ENCODE measurements at regions not wholly inside any gene's neighbourhood (a gene's known extent, or its start where the extent isn't known, plus 50 kb on each side); places are given as distances from the start of the nearest gene placed in this dataset.

- H3K9me3 ChIP-seq = no peaks in the 10 kb centered on the region
- intact Hi-C loops (cut with DNase I) = no loop called here
- 71 to 78% methylated on average over 2 of the region's 2 CpGs for WGBS, 2 donors
- TF ChIP-seq POLR2A (IDR thresholded peaks at IDR 0.05) = no peak
- TF ChIP-seq, protein P1, sequence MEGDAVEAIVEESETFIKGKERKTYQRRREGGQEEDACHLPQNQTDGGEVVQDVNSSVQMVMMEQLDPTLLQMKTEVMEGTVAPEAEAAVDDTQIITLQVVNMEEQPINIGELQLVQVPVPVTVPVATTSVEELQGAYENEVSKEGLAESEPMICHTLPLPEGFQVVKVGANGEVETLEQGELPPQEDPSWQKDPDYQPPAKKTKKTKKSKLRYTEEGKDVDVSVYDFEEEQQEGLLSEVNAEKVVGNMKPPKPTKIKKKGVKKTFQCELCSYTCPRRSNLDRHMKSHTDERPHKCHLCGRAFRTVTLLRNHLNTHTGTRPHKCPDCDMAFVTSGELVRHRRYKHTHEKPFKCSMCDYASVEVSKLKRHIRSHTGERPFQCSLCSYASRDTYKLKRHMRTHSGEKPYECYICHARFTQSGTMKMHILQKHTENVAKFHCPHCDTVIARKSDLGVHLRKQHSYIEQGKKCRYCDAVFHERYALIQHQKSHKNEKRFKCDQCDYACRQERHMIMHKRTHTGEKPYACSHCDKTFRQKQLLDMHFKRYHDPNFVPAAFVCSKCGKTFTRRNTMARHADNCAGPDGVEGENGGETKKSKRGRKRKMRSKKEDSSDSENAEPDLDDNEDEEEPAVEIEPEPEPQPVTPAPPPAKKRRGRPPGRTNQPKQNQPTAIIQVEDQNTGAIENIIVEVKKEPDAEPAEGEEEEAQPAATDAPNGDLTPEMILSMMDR (IDR thresholded peaks at IDR 0.05) = no peak
- ATAC-seq (no peak), DNase-seq (no peak)
- H3K4me3 ChIP-seq = no peak overlapping the region
- no peaks in the 10 kb centered on the region for H3K27me3 ChIP-seq
- H3K4me1 ChIP-seq = no peaks in the 10 kb centered on the region
- no peaks in the 10 kb centered on the region for H3K36me3 ChIP-seq (replicated peaks in 1 of 2; ENCODE audit: insufficient read depth in 1 of 2, low read depth in 2 of 2)
- H3K27ac ChIP-seq = no peak overlapping the region
Observed at GRCh38 chr5:68983043-68983442, 110.8 kb upstream of the SLC30A5 start.

DNA sequence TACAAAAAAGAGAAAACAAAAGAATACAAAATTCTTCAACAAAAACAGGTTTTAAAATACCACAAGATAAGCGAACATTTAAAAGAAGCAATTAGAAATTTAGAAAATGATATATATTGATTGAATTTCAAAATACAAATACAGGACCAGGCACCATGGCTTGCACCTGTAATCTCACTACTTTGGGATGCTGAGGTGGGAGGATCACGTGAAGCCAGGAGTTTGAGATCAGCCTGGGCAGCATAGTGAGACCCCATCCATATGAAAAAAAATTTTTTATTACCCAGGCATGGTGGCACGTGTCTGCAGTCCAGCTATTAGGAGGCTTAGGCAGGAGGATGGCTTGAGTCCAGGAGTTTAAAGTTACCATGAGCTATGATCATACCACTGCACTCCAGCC lies 109.9 kb upstream of the SLC30A5 start:
- no peak overlapping the region for H3K27ac ChIP-seq
- H3K9me3 ChIP-seq = no peaks in the 10 kb centered on the region
- no peaks in the 10 kb centered on the region for H3K27me3 ChIP-seq
- no peaks in the 10 kb centered on the region for H3K4me1 ChIP-seq
- H3K36me3 ChIP-seq (replicated peaks in 1 of 2; ENCODE audit: insufficient read depth in 1 of 2, low read depth in 2 of 2) = no peaks in the 10 kb centered on the region
- ATAC-seq (no peak), DNase-seq (no peak)
- H3K4me3 ChIP-seq = no peak overlapping the region
- intact Hi-C loops (cut with DNase I) = no loop called here
- 63 to 69% methylated on average over 3 of the region's 3 CpGs for WGBS, 2 donors
- TF ChIP-seq, protein P1 (IDR thresholded peaks at IDR 0.05) = no peak
- TF ChIP-seq POLR2A (IDR thresholded peaks at IDR 0.05) = no peak

DNA sequence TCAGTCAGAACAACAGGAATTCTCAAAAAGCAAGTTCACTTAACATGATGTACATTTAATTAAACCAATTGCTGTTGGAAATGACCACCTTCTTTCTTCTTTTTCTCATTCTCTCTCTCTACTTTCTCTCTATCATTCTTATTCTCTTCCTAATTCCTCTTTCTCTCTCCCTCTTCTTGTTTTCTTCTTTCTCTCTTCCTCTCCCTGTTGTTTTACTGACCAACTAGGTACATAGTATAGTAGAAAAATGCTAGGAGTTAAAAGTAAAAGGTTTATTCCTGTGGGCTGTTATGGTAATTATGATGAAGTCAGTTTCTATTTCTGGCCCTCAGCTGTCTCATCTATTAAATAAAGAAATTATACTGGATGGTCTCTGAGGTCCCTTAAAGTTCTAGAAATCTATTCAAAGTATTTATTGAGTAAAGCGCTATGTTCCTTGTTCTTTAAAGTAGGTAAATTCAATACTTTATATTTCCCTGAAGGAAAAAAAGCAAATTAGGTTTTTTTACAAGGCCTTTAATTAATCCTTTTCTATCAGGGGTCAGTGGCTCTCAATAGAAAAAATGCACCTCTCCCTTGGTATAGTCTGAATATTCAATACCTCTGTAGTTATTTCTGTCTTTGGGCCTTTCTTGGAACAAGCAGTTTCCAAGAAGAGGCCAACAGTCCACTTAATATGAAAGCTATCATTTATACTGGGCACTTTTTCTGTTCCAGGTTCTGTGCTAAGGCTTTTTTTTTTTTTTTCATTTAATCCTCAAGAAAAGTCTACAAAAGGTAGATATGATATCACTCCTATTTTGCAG lies 102.3 kb upstream of the SLC30A5 start:
- Histone ChIP-seq H3K4me1 (no peaks in the 10 kb centered on the region), H3K36me3 (replicated peaks in 1 of 2; ENCODE audit: insufficient read depth in 1 of 2, low read depth in 2 of 2) (no peaks in the 10 kb centered on the region), H3K27me3 (no peaks in the 10 kb centered on the region), H3K9me3 (no peaks in the 10 kb centered on the region), H3K4me3 (no peak overlapping the region), H3K27ac (no peak overlapping the region)
- intact Hi-C loops (cut with DNase I) = no loop called here
- WGBS, 2 donors = 97 to 100% methylated on average over 1 of the region's 1 CpG
- DNase-seq (no peak), ATAC-seq (no peak)
- TF ChIP-seq, protein P1 (IDR thresholded peaks at IDR 0.05) = no peak
- no peak for TF ChIP-seq POLR2A (IDR thresholded peaks at IDR 0.05)

DNA sequence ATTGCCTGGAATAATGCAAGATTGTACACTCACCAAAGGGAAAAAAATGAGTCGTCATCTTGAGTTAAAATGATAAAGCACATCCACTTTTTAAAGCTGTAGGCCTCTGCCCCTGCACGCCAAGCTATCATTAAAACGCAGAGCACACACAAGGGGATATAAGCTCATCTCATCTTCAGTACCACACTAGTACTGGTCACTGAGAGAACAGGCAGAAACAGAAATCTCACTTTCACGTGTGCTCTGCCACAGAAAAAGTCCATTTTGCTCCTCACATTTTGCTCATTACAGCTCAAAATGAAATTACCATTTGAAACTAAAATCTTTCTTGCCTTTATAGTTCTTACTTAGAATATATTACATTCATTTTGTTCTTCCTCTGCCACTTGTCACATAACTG lies 99.2 kb upstream of the SLC30A5 start:
- 66% methylated on average over 4 of the region's 4 CpGs for WGBS, 2 donors
- no peaks in the 10 kb centered on the region for H3K4me1 ChIP-seq
- no peaks in the 10 kb centered on the region for H3K27me3 ChIP-seq
- intact Hi-C loops (cut with DNase I) = no loop called here
- DNase-seq (no peak), ATAC-seq (no peak)
- no peak overlapping the region for H3K4me3 ChIP-seq
- H3K27ac ChIP-seq = no peak overlapping the region
- TF ChIP-seq POLR2A (IDR thresholded peaks at IDR 0.05) = no peak
- TF ChIP-seq, protein P1 (IDR thresholded peaks at IDR 0.05) = no peak
- H3K36me3 ChIP-seq (replicated peaks in 1 of 2; ENCODE audit: insufficient read depth in 1 of 2, low read depth in 2 of 2) = no peaks in the 10 kb centered on the region
- H3K9me3 ChIP-seq = no peaks in the 10 kb centered on the region
